Sigmoid colon (tissue), 4 donors: ENCODE measurements at regions not wholly inside any gene's neighbourhood (a gene's known extent, or its start where the extent isn't known, plus 50 kb on each side); places are given as distances from the start of the nearest gene placed in this dataset.

Source experiments
- CTCF ChIP-seq, 4 experiments: fragments of 450-650 bp in 3 of 4; fragments of 200-600 bp in 1 of 4; IDR thresholded peaks; one replicate each; pipeline ENCODE4 v1.5.1; 2016 to 2019; ENCODE audit warnings: antibody characterized with exemption in 4 of 4, mild to moderate bottlenecking in 3 of 4, moderate library complexity in 2 of 4
- EP300 ChIP-seq, 4 donors: sonication (generic); formaldehyde crosslinking; IDR thresholded peaks; one replicate each; pipeline ENCODE4 v1.6.1; 2017; ENCODE audit warnings: antibody characterized with exemption in 4 of 4
- POLR2A ChIP-seq, 2 donors: fragments of 450-650 bp; IDR thresholded peaks; one replicate each; pipeline ENCODE4 v1.6.1; 2016; ENCODE audit warnings: antibody characterized with exemption in 2 of 2, mild to moderate bottlenecking in 2 of 2, moderate library complexity in 2 of 2

GRCh38 chr9:1845425-1845824 lies 169.7 kb upstream of the SMARCA2 start:
- no peak for TF ChIP-seq POLR2A (IDR thresholded peaks at IDR 0.05)
- no peak for TF ChIP-seq CTCF (IDR thresholded peaks at IDR 0.05)
- TF ChIP-seq EP300 (IDR thresholded peaks at IDR 0.05), result no peak
